HEK293T (cell line): ENCODE measurements at regions not wholly inside any gene's neighbourhood (a gene's known extent, or its start where the extent isn't known, plus 50 kb on each side); places are given as distances from the start of the nearest gene placed in this dataset.

Experiments
- CTCF ChIA-PET: fragments of 350-600 bp; formaldehyde crosslinking; extraction: SDS; loops from one replicate; lab custom pipeline; 2021; ENCODE audit warnings: antibody characterized with exemption, inconsistent platforms; lab: Yijun Ruan, JAX
- POLR2A ChIA-PET: fragments of 350-600 bp; formaldehyde crosslinking; extraction: SDS; loops from one replicate; lab custom pipeline; 2020; ENCODE audit warnings: antibody characterized with exemption, inconsistent platforms; lab: Yijun Ruan, JAX
- DNase-seq: peaks from one replicate; pipeline ENCODE4 v3.0.0; 2012; ENCODE audit warnings: mixed read lengths; ENCODE audit errors: extremely low spot score
- ARNT ChIP-seq: fragments of 450-650 bp; IDR thresholded peaks from 2 replicates; pipeline ENCODE4 v1.6.1; 2017; ENCODE audit warnings: mild to moderate bottlenecking
- BHLHE40 ChIP-seq: fragments of 450-650 bp; IDR thresholded peaks from 2 replicates; pipeline ENCODE4 v1.6.1; 2016; ENCODE audit warnings: mild to moderate bottlenecking, moderate library complexity, borderline replicate concordance
- CTBP1 ChIP-seq: fragments of 450-650 bp; IDR thresholded peaks from 2 replicates; pipeline ENCODE4 v1.6.1; 2016; ENCODE audit warnings: borderline replicate concordance
- ELF4 ChIP-seq: fragments of 450-650 bp; IDR thresholded peaks from 2 replicates; pipeline ENCODE4 v1.6.1; 2017; ENCODE audit warnings: antibody characterized with exemption
- FOXA1 ChIP-seq: fragments of 450-650 bp; IDR thresholded peaks from 2 replicates; pipeline ENCODE4 v1.6.1; 2016; ENCODE audit warnings: mild to moderate bottlenecking
- FOXK2 ChIP-seq: fragments of 450-650 bp; IDR thresholded peaks from 2 replicates; pipeline ENCODE4 v1.6.1; 2016; ENCODE audit warnings: mild to moderate bottlenecking
- FOXM1 ChIP-seq: fragments of 450-650 bp; IDR thresholded peaks from 2 replicates; pipeline ENCODE4 v1.6.1; 2017; ENCODE audit warnings: mild to moderate bottlenecking, borderline replicate concordance
- HDGF ChIP-seq: fragments of 450-650 bp; IDR thresholded peaks from 2 replicates; pipeline ENCODE4 v1.6.1; 2017; ENCODE audit warnings: antibody characterized with exemption, borderline replicate concordance
- L3MBTL2 ChIP-seq: fragments of 450-650 bp; conservative IDR thresholded peaks from 2 replicates; pipeline ENCODE4 v1.6.1; 2016; ENCODE audit warnings: mild to moderate bottlenecking
- LEF1 ChIP-seq: fragments of 450-650 bp; IDR thresholded peaks from 2 replicates; pipeline ENCODE4 v1.6.1; 2017; ENCODE audit warnings: mild to moderate bottlenecking, borderline replicate concordance
- NFRKB ChIP-seq: fragments of 450-650 bp; IDR thresholded peaks from 2 replicates; pipeline ENCODE4 v1.6.1; 2016; ENCODE audit warnings: mild to moderate bottlenecking, moderate library complexity
- PKNOX1 ChIP-seq: fragments of 450-650 bp; IDR thresholded peaks from 2 replicates; pipeline ENCODE4 v1.6.1; 2016
- SP1 ChIP-seq: fragments of 450-650 bp; IDR thresholded peaks from 2 replicates; pipeline ENCODE4 v1.6.1; 2017
- SUZ12 ChIP-seq: fragments of 450-650 bp; IDR thresholded peaks from 2 replicates; pipeline ENCODE4 v1.6.1; 2016; ENCODE audit warnings: mild to moderate bottlenecking
- TARDBP ChIP-seq: fragments of 450-650 bp; IDR thresholded peaks from 2 replicates; pipeline ENCODE4 v1.6.1; 2016
- ZNF384 ChIP-seq: fragments of 450-650 bp; IDR thresholded peaks from 2 replicates; pipeline ENCODE4 v1.6.1; 2016

DNA sequence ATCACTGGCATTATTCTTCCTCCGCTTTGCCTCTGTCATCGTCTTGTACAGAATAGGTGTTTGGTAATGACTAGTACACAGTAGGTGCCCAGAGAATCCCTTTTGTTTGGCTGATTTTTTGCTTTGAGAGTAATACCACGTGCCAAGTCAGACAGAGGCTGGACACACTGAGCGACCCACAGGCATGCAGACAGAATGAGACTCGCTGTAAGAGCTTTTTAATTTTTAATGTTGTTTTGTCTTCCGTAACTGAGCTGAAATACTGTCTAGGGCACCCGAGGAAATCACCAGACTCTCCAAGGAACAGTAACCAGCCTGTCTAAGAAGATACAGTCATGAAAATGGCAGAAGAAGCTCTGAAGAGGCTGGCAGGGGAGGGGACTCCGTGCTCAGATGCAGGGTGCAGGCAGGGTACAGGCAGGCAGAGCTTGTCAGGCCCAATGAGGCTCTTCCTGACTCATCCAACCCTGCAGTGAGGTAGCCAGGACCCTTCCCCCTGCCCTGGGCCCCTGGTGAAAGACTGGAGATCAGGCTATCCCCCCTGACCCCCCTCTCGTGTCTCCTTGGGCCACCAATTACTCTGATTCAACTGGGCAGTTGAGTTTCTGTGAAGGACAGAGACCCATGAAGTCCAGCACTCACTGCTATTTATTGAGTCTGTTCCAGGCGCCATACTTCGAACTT, 60.1 kb upstream of the ECE1 start:
- ChIA-PET POLR2A (interaction anchor here (1.2 to 1.8 kb wide), 2 partner anchors 11 to 13 kb away, joined by 3 to 4 read pairs; no protein-coding TSS in a partner anchor), CTCF (interaction anchor here (0.6 kb wide), 1 partner anchor 18 kb away, joined by 3 read pairs; no protein-coding TSS in a partner anchor)
- TF ChIP-seq FOXA1 (no peak), LEF1 (no peak), TARDBP (no peak), FOXM1 (no peak), BHLHE40 (no peak), SP1 (no peak), L3MBTL2 (no peak), ELF4 (no peak), NFRKB (no peak), ZNF384 (no peak), SUZ12 (no peak), CTBP1 (no peak), ARNT (no peak)
- DNase-seq: no peak

DNA sequence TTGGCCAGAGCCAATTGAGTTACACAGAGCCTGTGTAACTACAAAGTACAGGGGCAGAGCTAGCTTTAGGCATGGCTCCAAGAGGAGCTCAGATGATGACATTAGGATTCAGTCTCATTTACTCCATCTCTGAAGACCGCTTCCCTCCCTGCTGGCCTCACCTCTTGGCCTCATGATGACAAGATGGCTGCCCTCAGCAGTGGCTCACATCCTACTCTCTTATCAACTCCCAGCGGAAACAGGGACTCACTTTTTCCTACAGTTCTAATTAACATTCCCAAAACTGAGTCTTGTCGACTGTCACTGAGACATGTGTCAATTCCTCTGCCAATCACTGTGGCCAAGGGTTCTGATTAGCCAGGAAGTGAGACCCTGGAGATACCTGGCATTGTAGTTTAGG, 59.4 kb upstream of the ECE1 start:
- TF ChIP-seq SUZ12: no peak
- TF ChIP-seq ZNF384: no peak
- no peak for TF ChIP-seq PKNOX1
- ChIA-PET CTCF (interaction anchor here (0.9 kb wide), 1 partner anchor 19 kb away, joined by 3 read pairs; no protein-coding TSS in a partner anchor), POLR2A (interaction anchor here (1.8 kb wide), 1 partner anchor 11 kb away, joined by 4 read pairs; no protein-coding TSS in a partner anchor)
- no peak for DNase-seq

- CTCF ChIA-PET: no interaction called here
- no peak for TF ChIP-seq FOXK2
- no peak for TF ChIP-seq HDGF
- TF ChIP-seq PKNOX1: no peak
- no peak for TF ChIP-seq ARNT
- no peak for TF ChIP-seq CTBP1
- no peak for TF ChIP-seq SUZ12
- no peak for TF ChIP-seq FOXA1
- no peak for TF ChIP-seq BHLHE40
- no peak for TF ChIP-seq ELF4
- TF ChIP-seq NFRKB: no peak
- no peak for TF ChIP-seq ZNF384
- TF ChIP-seq SP1: no peak
- TF ChIP-seq LEF1: no peak
- no peak for TF ChIP-seq TARDBP
- TF ChIP-seq L3MBTL2: no peak
- TF ChIP-seq FOXM1: no peak
- no peak for DNase-seq
- POLR2A ChIA-PET: no interaction called here
Observed at GRCh38 chr1:21347072-21347581, 56.9 kb upstream of the ECE1 start.

GRCh38 chr1:21346365-21347071, 56.3 kb upstream of the ECE1 start:
- POLR2A ChIA-PET: no interaction called here
- CTCF ChIA-PET: no interaction called here
- no peak for TF ChIP-seq NFRKB
- TF ChIP-seq FOXK2: no peak
- no peak for TF ChIP-seq TARDBP
- TF ChIP-seq HDGF: no peak
- no peak for TF ChIP-seq LEF1
- no peak for TF ChIP-seq BHLHE40
- no peak for TF ChIP-seq ARNT
- TF ChIP-seq L3MBTL2: no peak
- TF ChIP-seq ELF4: no peak
- TF ChIP-seq FOXA1: no peak
- no peak for TF ChIP-seq PKNOX1
- TF ChIP-seq ZNF384: no peak
- no peak for TF ChIP-seq FOXM1
- no peak for TF ChIP-seq SP1
- no peak for TF ChIP-seq SUZ12
- TF ChIP-seq CTBP1: no peak
- no peak for DNase-seq

DNA sequence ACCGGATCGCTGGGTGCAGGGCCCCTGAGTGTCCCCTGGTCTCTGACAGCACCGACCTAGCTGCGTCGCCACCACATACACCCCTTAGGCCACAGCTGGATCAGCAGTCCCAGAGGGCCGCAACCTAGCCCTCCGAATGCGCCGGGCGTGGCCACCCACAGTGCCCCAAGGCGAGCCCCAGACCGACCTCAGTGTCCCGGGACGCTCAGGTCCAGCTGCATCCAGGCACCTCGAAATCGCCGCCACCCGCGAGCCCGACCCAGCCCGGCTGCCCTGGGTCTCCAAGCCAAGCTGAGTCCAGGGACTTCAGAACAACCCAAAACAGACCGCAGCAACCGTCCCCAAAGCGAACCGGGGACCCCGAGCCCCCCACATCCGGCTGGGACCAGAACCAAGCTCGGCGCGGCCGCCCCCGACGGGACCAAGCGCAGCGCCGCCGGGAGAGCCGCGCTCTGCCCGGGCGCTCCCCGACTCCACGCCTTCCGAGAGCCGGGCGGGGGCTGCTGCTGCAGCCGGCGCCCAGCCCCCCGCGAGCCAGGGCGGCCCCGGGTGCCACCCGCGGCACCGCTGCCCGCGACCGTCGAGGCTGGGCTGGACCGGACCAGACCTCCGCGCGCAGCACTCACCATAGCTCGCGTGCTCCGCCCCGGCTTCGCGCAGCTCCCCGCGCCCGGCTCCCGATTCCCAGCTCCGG, 54.6 kb upstream of the ECE1 start:
- no peak for DNase-seq
- POLR2A ChIA-PET: interaction anchor here (0.6 to 1.6 kb wide), 11 partner anchors 11 to 90 kb away, joined by 3 to 5 read pairs (median 3); no protein-coding TSS in a partner anchor
- CTCF ChIA-PET: interaction anchor here (0.6 to 1.2 kb wide), 5 partner anchors 9 to 75 kb away, joined by 3 to 5 read pairs (median 3); no protein-coding TSS in a partner anchor
- no peak for TF ChIP-seq HDGF
